Neuronal stem cell (in vitro differentiated cells): ENCODE measurements at regions not wholly inside any gene's neighbourhood (a gene's known extent, or its start where the extent isn't known, plus 50 kb on each side); places are given as distances from the start of the nearest gene placed in this dataset.

ENCODE experiments used
- DNase-seq: peaks from one replicate; pipeline ENCODE4 v3.0.0-alpha.2; 2013; ENCODE audit warnings: low spot score
- H2AFZ ChIP-seq: one replicate; pipeline ENCODE4 v1.6.1; 2013; ENCODE audit warnings: mild to moderate bottlenecking, low read length, inconsistent platforms
- H2AK5ac ChIP-seq: 2 replicates; pipeline ENCODE4 v1.6.1; 2013; ENCODE audit warnings: low read depth, mild to moderate bottlenecking, inconsistent platforms, low read length, moderate library complexity, mixed read lengths
- H2BK120ac ChIP-seq: 2 replicates; pipeline ENCODE4 v1.6.1; 2013; ENCODE audit warnings: low read depth, mild to moderate bottlenecking, inconsistent platforms, low read length, moderate library complexity, mixed read lengths
- H2BK12ac ChIP-seq: one replicate; pipeline ENCODE4 v1.6.1; 2013; ENCODE audit warnings: low read length, inconsistent platforms
- H2BK15ac ChIP-seq: 2 replicates; pipeline ENCODE4 v1.6.1; 2013; ENCODE audit warnings: mild to moderate bottlenecking, low read length, inconsistent platforms, mixed read lengths
- H2BK5ac ChIP-seq: one replicate; pipeline ENCODE4 v1.6.1; 2013; ENCODE audit warnings: inconsistent platforms, mild to moderate bottlenecking, low read length, moderate library complexity
- H3K14ac ChIP-seq: one replicate; pipeline ENCODE4 v1.6.1; 2013; ENCODE audit warnings: low read length, inconsistent platforms
- H3K18ac ChIP-seq: 2 replicates; pipeline ENCODE4 v1.6.1; 2013; ENCODE audit warnings: low read length, inconsistent platforms
- H3K23ac ChIP-seq: 2 replicates; pipeline ENCODE4 v1.6.1; 2013; ENCODE audit warnings: low read depth, mild to moderate bottlenecking, mixed read lengths, low read length, inconsistent platforms; ENCODE audit not compliant: poor library complexity
- H3K27ac ChIP-seq: replicated peaks from 3 replicates; pipeline ENCODE4 v1.5.1; 2013; ENCODE audit warnings: low read length, inconsistent platforms
- H3K27me3 ChIP-seq, 3 experiments: 2 replicates each; pipeline ENCODE4 v1.6.1; 2013; ENCODE audit warnings: low read length in 3 of 3, mild to moderate bottlenecking in 2 of 3, inconsistent platforms in 1 of 3, low read depth in 1 of 3, mixed read lengths in 1 of 3, moderate library complexity in 1 of 3; ENCODE audit not compliant: control insufficient read depth in 3 of 3, insufficient read depth in 3 of 3
- H3K36me3 ChIP-seq, 2 donors: replicated peaks in 1 of 2; 2 replicates each; pipeline ENCODE4 v1.6.1; 2013; ENCODE audit warnings: low read length in 2 of 2; ENCODE audit not compliant: control insufficient read depth in 2 of 2, insufficient read depth in 2 of 2
- H3K4ac ChIP-seq: 2 replicates; pipeline ENCODE4 v1.6.1; 2013; ENCODE audit warnings: inconsistent platforms, mild to moderate bottlenecking, low read length, moderate library complexity
- H3K4me1 ChIP-seq, 2 donors: 1 replicate in 1 of 2; 2 replicates in 1 of 2; pipeline ENCODE4 v1.6.1; 2013; ENCODE audit warnings: low read length in 2 of 2, low read depth in 1 of 2; ENCODE audit not compliant: control insufficient read depth in 2 of 2, insufficient read depth in 1 of 2
- H3K4me2 ChIP-seq: one replicate; pipeline ENCODE4 v1.6.1; 2013; ENCODE audit warnings: mild to moderate bottlenecking, low read length, inconsistent platforms; ENCODE audit not compliant: insufficient read depth, poor library complexity, severe bottlenecking
- H3K4me3 ChIP-seq, 2 donors: 2 replicates each; pipeline ENCODE4 v1.5.1; 2013; ENCODE audit warnings: low read length in 2 of 2, mild to moderate bottlenecking in 2 of 2, inconsistent platforms in 1 of 2, moderate library complexity in 1 of 2
- H3K79me1 ChIP-seq: one replicate; pipeline ENCODE4 v1.6.1; 2013; ENCODE audit warnings: low read depth, mild to moderate bottlenecking, inconsistent platforms, low read length, moderate library complexity
- H3K9ac ChIP-seq: one replicate; pipeline ENCODE4 v1.6.1; 2013; ENCODE audit warnings: mild to moderate bottlenecking, low read depth, low read length, inconsistent platforms; ENCODE audit not compliant: poor library complexity
- H3K9me3 ChIP-seq, 2 donors: replicated peaks in 1 of 2; 2 replicates each; pipeline versions ENCODE3 to v1.6.1; 2013; ENCODE audit warnings: low read length in 2 of 2, mild to moderate bottlenecking in 2 of 2, inconsistent platforms in 1 of 2, low read depth in 1 of 2, mixed read lengths in 1 of 2, moderate library complexity in 1 of 2; ENCODE audit not compliant: control insufficient read depth in 2 of 2, insufficient read depth in 1 of 2
- H4K8ac ChIP-seq: one replicate; pipeline ENCODE4 v1.6.1; 2013; ENCODE audit warnings: low read depth, mild to moderate bottlenecking, inconsistent platforms, low read length, moderate library complexity
- H4K91ac ChIP-seq: one replicate; pipeline ENCODE4 v1.6.1; 2013; ENCODE audit warnings: low read length, low read depth, mild to moderate bottlenecking, inconsistent platforms; ENCODE audit not compliant: poor library complexity
- WGBS, 2 donors: extraction: QIAGEN DNeasy Blood & Tissue Kit; methylation state at CpG; one replicate each; pipeline ENCODE4 v1.1.7; 2013; ENCODE audit warnings: missing lambda C conversion rate in 2 of 2, mixed read lengths in 1 of 2; ENCODE audit not compliant: insufficient read length in 2 of 2, insufficient replicate concordance in 1 of 2; ENCODE audit errors: extremely low coverage in 2 of 2; 5-methylcytosine and 5-hydroxymethylcytosine counted together

GRCh38 chr10:130418731-130419130 is 282.5 kb downstream of the GLRX3 start:
- Histone ChIP-seq H4K91ac (no peak overlapping the region), H3K18ac (no peak overlapping the region), H3K27ac (no peak overlapping the region), H3K4ac (no peak overlapping the region), H2BK12ac (no peak overlapping the region), H4K8ac (no peak overlapping the region), H2BK15ac (no peak overlapping the region), H2BK5ac (no peak overlapping the region), H3K9ac (no peak overlapping the region), H3K36me3 (no peaks in the 10 kb centered on the region), H2AFZ (no peak overlapping the region), H2AK5ac (no peak overlapping the region), H3K27me3 (no peaks in the 10 kb centered on the region), H3K4me2 (no peak overlapping the region), H3K14ac (no peak overlapping the region), H3K23ac (no peak overlapping the region), H3K4me1 (no peaks in the 10 kb centered on the region), H3K9me3 (peaks cover 0 to 1% of the 10 kb centered on the region in 2 donors), H3K4me3 (no peak overlapping the region), H3K79me1 (no peaks in the 10 kb centered on the region), H2BK120ac (no peak overlapping the region)
- no peak for DNase-seq
- WGBS, 2 donors: no CpG with 5 or more reads among the region's 10 CpGs

- H3K36me3 ChIP-seq: no peaks in the 10 kb centered on the region
- no peak overlapping the region for H3K4ac ChIP-seq
- WGBS, 2 donors: no CpG with 5 or more reads among the region's 9 CpGs
These were observed 285.7 kb downstream of the GLRX3 start for GRCh38 chr10:130421909-130422308.

DNA sequence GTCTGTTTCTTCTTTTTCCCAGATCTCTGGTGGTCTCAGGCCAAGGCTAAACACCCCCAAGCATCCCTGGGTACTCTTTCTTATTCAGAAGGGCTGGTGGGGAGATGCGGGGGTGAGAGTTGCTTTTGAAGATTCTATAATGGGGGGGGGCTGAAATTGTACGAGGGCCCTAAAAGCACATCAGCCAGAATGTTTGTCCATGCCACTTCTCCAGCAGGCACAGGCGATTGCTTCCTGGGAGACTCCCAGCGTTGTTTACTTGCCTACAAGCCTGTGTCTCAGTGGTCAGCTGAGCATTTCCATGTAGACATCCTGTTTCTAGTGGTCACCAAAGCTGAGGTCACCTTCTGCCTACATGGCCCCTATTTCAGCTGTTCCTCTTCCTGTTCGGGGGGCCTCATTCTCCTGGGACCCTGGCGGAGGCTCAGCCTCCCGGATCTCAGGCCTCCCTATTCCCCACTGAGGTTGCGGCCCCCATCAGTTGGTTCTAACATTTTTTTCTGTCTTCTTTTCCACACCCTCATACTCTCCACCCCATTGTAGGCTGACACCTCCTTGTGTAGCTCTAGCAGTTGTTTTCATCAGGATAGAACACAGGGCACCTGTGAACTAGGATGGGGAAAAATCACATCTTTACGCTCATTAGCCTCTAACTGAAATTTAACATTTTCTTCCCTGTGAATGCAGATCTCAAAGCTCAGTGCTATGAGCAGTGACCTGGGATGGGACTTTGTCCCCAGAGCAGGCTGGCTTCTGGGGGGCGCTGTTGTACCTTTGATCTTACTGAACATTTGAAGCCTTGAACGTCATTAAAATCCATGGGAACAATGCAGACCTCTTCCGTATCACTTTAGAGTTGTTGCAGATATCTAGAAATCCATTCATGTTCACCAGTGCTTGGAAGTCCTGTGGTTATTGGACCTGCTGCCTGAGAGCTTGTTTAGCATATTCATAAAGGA is 286.5 kb downstream of the GLRX3 start:
- Histone ChIP-seq H3K9me3 (no peaks in the 10 kb centered on the region), H2BK5ac (no peak overlapping the region), H3K79me1 (no peaks in the 10 kb centered on the region), H3K4ac (no peak overlapping the region), H3K27ac (no peak overlapping the region), H3K4me1 (no peaks in the 10 kb centered on the region), H3K23ac (no peak overlapping the region), H2BK15ac (no peak overlapping the region), H3K18ac (no peak overlapping the region), H2AFZ (no peak overlapping the region), H3K27me3 (no peaks in the 10 kb centered on the region), H2BK120ac (no peak overlapping the region), H2AK5ac (no peak overlapping the region), H4K91ac (no peak overlapping the region), H2BK12ac (no peak overlapping the region), H3K9ac (no peak overlapping the region), H4K8ac (no peak overlapping the region), H3K4me3 (no peak overlapping the region), H3K36me3 (no peaks in the 10 kb centered on the region), H3K14ac (no peak overlapping the region), H3K4me2 (no peak overlapping the region)
- no CpG with 5 or more reads among the region's 12 CpGs for WGBS, 2 donors
- no peak for DNase-seq

More at GRCh38 chr10:130421909-130422308, 285.7 kb downstream of the GLRX3 start:
- H2AK5ac ChIP-seq: no peak overlapping the region
- no peak for DNase-seq
- H3K4me3 ChIP-seq: peak overlapping the region in 1 of 2 donors; percentile 28
- no peaks in the 10 kb centered on the region for H3K4me1 ChIP-seq
- H2BK120ac ChIP-seq: no peak overlapping the region
- no peaks in the 10 kb centered on the region for H3K9me3 ChIP-seq
- no peak overlapping the region for H4K91ac ChIP-seq
- no peak overlapping the region for H3K27ac ChIP-seq
- H3K23ac ChIP-seq: no peak overlapping the region
- H2AFZ ChIP-seq: no peak overlapping the region
- H2BK5ac ChIP-seq: no peak overlapping the region
- no peak overlapping the region for H2BK12ac ChIP-seq
- no peak overlapping the region for H3K9ac ChIP-seq
- H3K79me1 ChIP-seq: no peaks in the 10 kb centered on the region
- no peak overlapping the region for H2BK15ac ChIP-seq
- H3K14ac ChIP-seq: peak overlapping the region; percentile 43
- no peaks in the 10 kb centered on the region for H3K27me3 ChIP-seq
- H4K8ac ChIP-seq: no peak overlapping the region
- no peak overlapping the region for H3K4me2 ChIP-seq
- peak overlapping the region; percentile 30 for H3K18ac ChIP-seq

- no peak overlapping the region for H2BK15ac ChIP-seq
- no peak overlapping the region for H3K23ac ChIP-seq
- H3K79me1 ChIP-seq: no peaks in the 10 kb centered on the region
- no peak overlapping the region for H2AK5ac ChIP-seq
- no peak overlapping the region for H4K8ac ChIP-seq
- H2BK120ac ChIP-seq: peak overlapping the region; percentile 1
- H4K91ac ChIP-seq: no peak overlapping the region
- no peaks in the 10 kb centered on the region for H3K36me3 ChIP-seq
- no peaks in the 10 kb centered on the region for H3K27me3 ChIP-seq
- no peak overlapping the region for H3K14ac ChIP-seq
- H2BK5ac ChIP-seq: no peak overlapping the region
- H3K4me3 ChIP-seq: no peak overlapping the region
- no peak overlapping the region for H3K4me2 ChIP-seq
- H3K9ac ChIP-seq: peak overlapping the region; percentile 9
- H3K4ac ChIP-seq: no peak overlapping the region
- no peaks in the 10 kb centered on the region for H3K9me3 ChIP-seq
- no CpG with 5 or more reads among the region's 21 CpGs for WGBS, 2 donors
- no peaks in the 10 kb centered on the region for H3K4me1 ChIP-seq
- no peak overlapping the region for H2AFZ ChIP-seq
- H3K27ac ChIP-seq: no peak overlapping the region
- DNase-seq: no peak
- H3K18ac ChIP-seq: no peak overlapping the region
- H2BK12ac ChIP-seq: no peak overlapping the region
These were observed 287.5 kb downstream of the GLRX3 start for GRCh38 chr10:130423455-130424305.
